Spleen (tissue), 7 donors: ENCODE measurements at regions not wholly inside any gene's neighbourhood (a gene's known extent, or its start where the extent isn't known, plus 50 kb on each side); places are given as distances from the start of the nearest gene placed in this dataset.

Experiments used
- CTCF ChIP-seq, 11 experiments: fragments of 200-600 bp in 7 of 11; fragments of 450-650 bp in 4 of 11; sonication (generic) in 4 of 11; IDR thresholded peaks in 8 of 11; conservative IDR thresholded peaks in 3 of 11; 1 replicate in 7 of 11; 2 replicates in 4 of 11; pipeline versions ENCODE4 v1.4.0 to v1.8.0; 2016 to 2021; ENCODE audit warnings: antibody characterized with exemption in 11 of 11, inconsistent platforms in 4 of 11, mild to moderate bottlenecking in 1 of 11
- POLR2A ChIP-seq, 3 donors: fragments of 450-650 bp; IDR thresholded peaks; one replicate each; pipeline ENCODE4 v1.5.1; 2017; ENCODE audit warnings: antibody characterized with exemption in 3 of 3, mild to moderate bottlenecking in 1 of 3
- POLR2AphosphoS5 ChIP-seq, 3 donors: sonication (generic); formaldehyde crosslinking; IDR thresholded peaks; one replicate each; pipeline ENCODE4 v1.5.1; 2017; ENCODE audit warnings: antibody characterized with exemption in 3 of 3
- donor health status: DM: no; HTN: no; CAD: no; lungs with moderate emphysema.
- donor health status: DM: no; HTN: no; CAD: no.
- donor health status: DM: no; HTN: no; CAD: no.

- TF ChIP-seq POLR2A (IDR thresholded peaks at IDR 0.05) (no peak), CTCF (IDR thresholded peaks at IDR 0.05 in 8 of 11, conservative IDR thresholded peaks at IDR 0.05 in 3 of 11) (no peak), POLR2AphosphoS5 (IDR thresholded peaks at IDR 0.05) (no peak)
These were observed 79.5 kb upstream of the OLIG3 start for GRCh38 chr6:137573739-137574138.
